Tibial nerve (tissue), 3 donors: ENCODE measurements at regions not wholly inside any gene's neighbourhood (a gene's known extent, or its start where the extent isn't known, plus 50 kb on each side); places are given as distances from the start of the nearest gene placed in this dataset.

Source experiments
- CTCF ChIP-seq, 5 experiments: fragments of 200-600 bp in 3 of 5; fragments of 450-650 bp in 2 of 5; sonication (generic) in 3 of 5; IDR thresholded peaks; one replicate each; pipeline ENCODE4 v1.5.1; 2016 to 2019; ENCODE audit warnings: antibody characterized with exemption in 5 of 5, mild to moderate bottlenecking in 3 of 5, moderate library complexity in 2 of 5
- POLR2A ChIP-seq, 2 donors: fragments of 450-650 bp; IDR thresholded peaks; one replicate each; pipeline ENCODE4 v1.6.1; 2017; ENCODE audit warnings: antibody characterized with exemption in 2 of 2, mild to moderate bottlenecking in 2 of 2, moderate library complexity in 2 of 2

GRCh38 chr20:24830649-24831048, 118.4 kb upstream of the CST7 start:
- no peak for TF ChIP-seq CTCF (IDR thresholded peaks at IDR 0.05)
- no peak for TF ChIP-seq POLR2A (IDR thresholded peaks at IDR 0.05)
